ENCODE measurements at regions not wholly inside any gene's neighbourhood (a gene's known extent, or its start where the extent isn't known, plus 50 kb on each side); places are given as distances from the start of the nearest gene placed in this dataset.

DNA sequence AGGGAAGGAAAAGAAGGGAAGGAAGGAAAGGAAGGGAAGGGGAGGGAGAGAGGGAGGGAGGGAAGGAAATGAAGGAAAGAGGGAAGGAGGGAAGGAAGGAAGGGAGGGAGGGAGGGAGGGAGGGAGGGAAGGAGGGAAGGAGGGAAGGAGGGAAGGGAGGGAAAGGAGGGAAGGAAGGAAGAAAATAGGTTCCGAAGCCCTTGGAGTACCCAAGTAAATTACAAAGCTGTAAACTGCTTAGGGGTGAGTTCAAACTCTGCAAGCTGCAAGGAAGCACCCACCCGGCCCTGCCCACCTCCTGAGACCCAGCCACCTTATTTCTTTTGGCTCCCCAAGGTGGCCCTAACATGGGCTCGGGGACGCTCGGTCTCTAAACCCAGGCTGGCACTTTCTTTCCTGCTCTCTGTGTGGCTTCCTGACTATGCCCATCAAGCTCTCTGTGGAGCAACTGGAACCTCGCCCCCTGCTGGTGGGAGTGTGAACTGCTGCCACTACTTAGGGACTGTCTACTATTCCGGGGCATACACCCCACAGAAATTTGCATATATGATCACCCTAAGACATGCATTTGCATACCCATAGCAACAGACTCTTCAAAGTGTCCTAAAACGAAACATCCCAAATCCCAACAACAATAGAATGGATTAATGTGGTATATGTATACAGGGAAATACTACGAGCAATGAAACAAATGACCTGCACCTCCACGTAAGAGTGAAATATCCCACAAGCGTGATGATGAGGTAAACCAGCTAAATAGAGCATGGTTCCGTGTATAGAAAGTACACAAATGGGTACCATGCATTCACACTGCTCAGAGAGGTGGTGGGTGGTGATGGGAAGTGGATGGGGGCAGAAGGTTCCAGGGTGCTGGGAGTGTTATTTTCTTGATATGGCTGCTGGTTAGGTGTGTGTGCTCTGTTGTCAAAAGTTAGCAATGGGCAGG is 151.7 kb upstream of the TBL1X start:
- peak in 1 of 2 experiments; percentile 53 for DNase-seq (ENCODE audit: low read depth in 1 of 2, low spot score in 1 of 2)
- TF ChIP-seq, protein P1, sequence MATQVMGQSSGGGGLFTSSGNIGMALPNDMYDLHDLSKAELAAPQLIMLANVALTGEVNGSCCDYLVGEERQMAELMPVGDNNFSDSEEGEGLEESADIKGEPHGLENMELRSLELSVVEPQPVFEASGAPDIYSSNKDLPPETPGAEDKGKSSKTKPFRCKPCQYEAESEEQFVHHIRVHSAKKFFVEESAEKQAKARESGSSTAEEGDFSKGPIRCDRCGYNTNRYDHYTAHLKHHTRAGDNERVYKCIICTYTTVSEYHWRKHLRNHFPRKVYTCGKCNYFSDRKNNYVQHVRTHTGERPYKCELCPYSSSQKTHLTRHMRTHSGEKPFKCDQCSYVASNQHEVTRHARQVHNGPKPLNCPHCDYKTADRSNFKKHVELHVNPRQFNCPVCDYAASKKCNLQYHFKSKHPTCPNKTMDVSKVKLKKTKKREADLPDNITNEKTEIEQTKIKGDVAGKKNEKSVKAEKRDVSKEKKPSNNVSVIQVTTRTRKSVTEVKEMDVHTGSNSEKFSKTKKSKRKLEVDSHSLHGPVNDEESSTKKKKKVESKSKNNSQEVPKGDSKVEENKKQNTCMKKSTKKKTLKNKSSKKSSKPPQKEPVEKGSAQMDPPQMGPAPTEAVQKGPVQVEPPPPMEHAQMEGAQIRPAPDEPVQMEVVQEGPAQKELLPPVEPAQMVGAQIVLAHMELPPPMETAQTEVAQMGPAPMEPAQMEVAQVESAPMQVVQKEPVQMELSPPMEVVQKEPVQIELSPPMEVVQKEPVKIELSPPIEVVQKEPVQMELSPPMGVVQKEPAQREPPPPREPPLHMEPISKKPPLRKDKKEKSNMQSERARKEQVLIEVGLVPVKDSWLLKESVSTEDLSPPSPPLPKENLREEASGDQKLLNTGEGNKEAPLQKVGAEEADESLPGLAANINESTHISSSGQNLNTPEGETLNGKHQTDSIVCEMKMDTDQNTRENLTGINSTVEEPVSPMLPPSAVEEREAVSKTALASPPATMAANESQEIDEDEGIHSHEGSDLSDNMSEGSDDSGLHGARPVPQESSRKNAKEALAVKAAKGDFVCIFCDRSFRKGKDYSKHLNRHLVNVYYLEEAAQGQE (IDR thresholded peaks at IDR 0.05; ENCODE audit: insufficient replicate concordance, low read depth) = no peak
- TF ChIP-seq, protein P2, sequence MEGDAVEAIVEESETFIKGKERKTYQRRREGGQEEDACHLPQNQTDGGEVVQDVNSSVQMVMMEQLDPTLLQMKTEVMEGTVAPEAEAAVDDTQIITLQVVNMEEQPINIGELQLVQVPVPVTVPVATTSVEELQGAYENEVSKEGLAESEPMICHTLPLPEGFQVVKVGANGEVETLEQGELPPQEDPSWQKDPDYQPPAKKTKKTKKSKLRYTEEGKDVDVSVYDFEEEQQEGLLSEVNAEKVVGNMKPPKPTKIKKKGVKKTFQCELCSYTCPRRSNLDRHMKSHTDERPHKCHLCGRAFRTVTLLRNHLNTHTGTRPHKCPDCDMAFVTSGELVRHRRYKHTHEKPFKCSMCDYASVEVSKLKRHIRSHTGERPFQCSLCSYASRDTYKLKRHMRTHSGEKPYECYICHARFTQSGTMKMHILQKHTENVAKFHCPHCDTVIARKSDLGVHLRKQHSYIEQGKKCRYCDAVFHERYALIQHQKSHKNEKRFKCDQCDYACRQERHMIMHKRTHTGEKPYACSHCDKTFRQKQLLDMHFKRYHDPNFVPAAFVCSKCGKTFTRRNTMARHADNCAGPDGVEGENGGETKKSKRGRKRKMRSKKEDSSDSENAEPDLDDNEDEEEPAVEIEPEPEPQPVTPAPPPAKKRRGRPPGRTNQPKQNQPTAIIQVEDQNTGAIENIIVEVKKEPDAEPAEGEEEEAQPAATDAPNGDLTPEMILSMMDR (IDR thresholded peaks at IDR 0.05; ENCODE audit: insufficient read depth, low read length) = peak; percentile 33

DNA sequence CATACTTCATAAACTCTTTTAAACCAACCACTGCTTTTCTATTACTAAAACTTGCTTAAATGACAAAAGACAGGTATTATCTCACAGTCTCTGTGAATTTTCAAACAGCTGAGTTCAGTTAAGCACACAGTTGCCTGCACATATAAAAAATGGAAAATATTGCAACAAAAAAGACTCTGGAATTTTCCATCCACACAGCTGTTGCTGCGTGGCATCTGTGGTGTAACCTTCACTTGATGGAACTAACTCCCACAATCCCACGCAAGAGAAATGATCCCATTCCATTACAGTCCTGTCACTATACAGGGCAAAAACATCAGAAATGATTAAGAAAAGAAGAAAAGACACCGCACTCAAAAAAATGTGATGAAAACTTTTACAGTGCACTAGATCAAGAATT is 149.8 kb upstream of the TBL1X start:
- TF ChIP-seq, protein P2 (IDR thresholded peaks at IDR 0.05; ENCODE audit: insufficient read depth, low read length) = no peak
- TF ChIP-seq SPI1 (IDR thresholded peaks at IDR 0.05; ENCODE audit: borderline replicate concordance, low read depth) = no peak
- TF ChIP-seq, protein P1 (IDR thresholded peaks at IDR 0.05; ENCODE audit: insufficient replicate concordance, low read depth) = no peak
- no peak for TF ChIP-seq GABPA (IDR thresholded peaks at IDR 0.05; ENCODE audit: low read depth)
- TF ChIP-seq POLR2AphosphoS5 (IDR thresholded peaks at IDR 0.05; ENCODE audit: low read depth) = no peak
- H3K27me3 ChIP-seq (ENCODE audit: insufficient read depth, poor library complexity, severe bottlenecking) = no peaks in the 10 kb centered on the region
- H3K27ac ChIP-seq (replicated peaks) = no peak overlapping the region
- no peak for DNase-seq (ENCODE audit: low read depth in 1 of 2, low spot score in 1 of 2)
- H3K4me3 ChIP-seq (replicated peaks; ENCODE audit: insufficient read depth, low read length) = no peak overlapping the region

More for the DNA sequence above, 151.7 kb upstream of the TBL1X start:
- no peak overlapping the region for H3K27ac ChIP-seq (replicated peaks)
- no peaks in the 10 kb centered on the region for H3K27me3 ChIP-seq (ENCODE audit: insufficient read depth, poor library complexity, severe bottlenecking)
- no peak overlapping the region for H3K4me3 ChIP-seq (replicated peaks; ENCODE audit: insufficient read depth, low read length)

DNA sequence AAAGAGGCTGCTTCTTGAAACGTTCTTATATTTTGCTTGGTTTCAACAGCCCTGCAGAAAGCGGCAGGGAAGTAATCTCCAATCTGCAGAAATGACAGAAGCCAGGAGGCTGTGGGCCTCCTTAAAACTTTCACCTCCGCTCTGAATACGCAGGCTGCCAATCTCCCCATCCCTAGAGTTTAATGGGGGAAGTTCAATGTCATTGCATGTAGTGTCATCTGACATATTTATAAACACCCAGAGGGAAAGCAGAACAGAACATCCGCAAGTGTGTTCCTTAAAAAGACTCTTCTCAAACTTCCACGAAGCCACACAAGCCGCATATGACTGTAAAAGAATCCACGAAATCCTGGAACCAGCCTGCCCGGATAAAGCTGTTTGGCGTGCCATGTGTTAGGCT is 148.8 kb upstream of the TBL1X start:
- no peaks in the 10 kb centered on the region for H3K27me3 ChIP-seq (ENCODE audit: insufficient read depth, poor library complexity, severe bottlenecking)
- H3K4me3 ChIP-seq (replicated peaks; ENCODE audit: insufficient read depth, low read length) = no peak overlapping the region
- peak; percentile 26 to 58 for DNase-seq (ENCODE audit: low read depth in 1 of 2, low spot score in 1 of 2)
- H3K27ac ChIP-seq (replicated peaks) = no peak overlapping the region
- TF ChIP-seq, protein P1 (IDR thresholded peaks at IDR 0.05; ENCODE audit: insufficient replicate concordance, low read depth) = no peak
- TF ChIP-seq SPI1 (IDR thresholded peaks at IDR 0.05; ENCODE audit: borderline replicate concordance, low read depth) = peak; percentile 6; the same call in 1 of the 2 replicates
- no peak for TF ChIP-seq POLR2AphosphoS5 (IDR thresholded peaks at IDR 0.05; ENCODE audit: low read depth)
- no peak for TF ChIP-seq GABPA (IDR thresholded peaks at IDR 0.05; ENCODE audit: low read depth)
- TF ChIP-seq, protein P2 (IDR thresholded peaks at IDR 0.05; ENCODE audit: insufficient read depth, low read length) = no peak
